ENCODE measurements at regions not wholly inside any gene's neighbourhood (a gene's known extent, or its start where the extent isn't known, plus 50 kb on each side); places are given as distances from the start of the nearest gene placed in this dataset.

DNA sequence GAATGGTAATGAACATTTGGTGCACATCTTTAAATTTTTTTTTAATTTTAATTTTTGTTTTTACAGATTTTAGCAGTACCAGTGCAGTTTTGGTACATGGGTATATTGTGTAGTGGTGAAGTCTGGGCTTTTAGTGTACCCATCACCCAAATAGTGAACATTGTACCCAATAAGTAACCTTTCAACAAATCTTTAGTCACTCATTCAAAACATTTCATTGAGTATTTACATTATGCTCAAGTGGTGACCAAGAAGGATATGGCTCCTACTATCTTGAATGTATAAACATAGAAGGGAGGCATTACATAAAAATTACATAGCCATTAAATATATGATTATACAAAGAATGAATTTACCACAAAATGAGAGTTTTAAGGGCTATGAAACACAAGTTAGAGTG, 223.3 kb downstream of the SPRY1 start:
- no peak for DNase-seq (ENCODE audit: low read depth)
- TF ChIP-seq, protein P1, sequence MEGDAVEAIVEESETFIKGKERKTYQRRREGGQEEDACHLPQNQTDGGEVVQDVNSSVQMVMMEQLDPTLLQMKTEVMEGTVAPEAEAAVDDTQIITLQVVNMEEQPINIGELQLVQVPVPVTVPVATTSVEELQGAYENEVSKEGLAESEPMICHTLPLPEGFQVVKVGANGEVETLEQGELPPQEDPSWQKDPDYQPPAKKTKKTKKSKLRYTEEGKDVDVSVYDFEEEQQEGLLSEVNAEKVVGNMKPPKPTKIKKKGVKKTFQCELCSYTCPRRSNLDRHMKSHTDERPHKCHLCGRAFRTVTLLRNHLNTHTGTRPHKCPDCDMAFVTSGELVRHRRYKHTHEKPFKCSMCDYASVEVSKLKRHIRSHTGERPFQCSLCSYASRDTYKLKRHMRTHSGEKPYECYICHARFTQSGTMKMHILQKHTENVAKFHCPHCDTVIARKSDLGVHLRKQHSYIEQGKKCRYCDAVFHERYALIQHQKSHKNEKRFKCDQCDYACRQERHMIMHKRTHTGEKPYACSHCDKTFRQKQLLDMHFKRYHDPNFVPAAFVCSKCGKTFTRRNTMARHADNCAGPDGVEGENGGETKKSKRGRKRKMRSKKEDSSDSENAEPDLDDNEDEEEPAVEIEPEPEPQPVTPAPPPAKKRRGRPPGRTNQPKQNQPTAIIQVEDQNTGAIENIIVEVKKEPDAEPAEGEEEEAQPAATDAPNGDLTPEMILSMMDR (conservative IDR thresholded peaks at IDR 0.05; ENCODE audit: low read length): no peak
- no peak overlapping the region for H3K4me3 ChIP-seq (ENCODE audit: low read length)

DNA sequence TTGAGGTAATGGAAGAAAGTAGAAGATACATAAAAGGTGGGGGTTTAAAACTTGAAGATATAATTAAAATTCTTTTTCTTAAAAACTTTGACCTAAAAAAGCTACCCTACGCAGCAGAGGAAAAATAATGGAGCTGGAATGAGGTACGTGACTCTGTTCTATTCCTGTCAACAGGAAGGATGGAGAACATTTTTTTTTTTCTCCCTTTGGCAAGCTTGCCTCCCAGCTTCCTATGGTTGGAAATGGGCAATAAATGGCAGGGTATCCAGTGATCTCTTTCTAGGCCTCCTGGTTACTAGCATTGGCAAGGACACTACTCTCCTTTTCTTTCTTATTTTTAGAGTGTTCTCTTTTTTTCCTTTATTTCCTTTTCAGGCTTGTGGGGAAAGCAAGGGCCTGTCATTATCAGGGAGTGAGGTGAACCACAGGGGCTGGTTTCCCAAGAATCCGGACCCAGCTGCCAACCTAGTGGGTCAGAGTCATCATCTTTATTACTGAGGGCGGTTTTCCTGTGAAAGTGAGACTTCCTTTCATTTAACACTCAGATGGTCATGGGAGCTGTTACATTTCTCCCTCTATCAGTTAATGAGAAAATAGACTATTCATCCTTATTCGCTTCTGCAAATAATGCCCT, 224.6 kb downstream of the SPRY1 start:
- peak; percentile 46 for DNase-seq (ENCODE audit: low read depth)
- no peak overlapping the region for H3K4me3 ChIP-seq (ENCODE audit: low read length)
- TF ChIP-seq, protein P1 (conservative IDR thresholded peaks at IDR 0.05; ENCODE audit: low read length): no peak

DNA sequence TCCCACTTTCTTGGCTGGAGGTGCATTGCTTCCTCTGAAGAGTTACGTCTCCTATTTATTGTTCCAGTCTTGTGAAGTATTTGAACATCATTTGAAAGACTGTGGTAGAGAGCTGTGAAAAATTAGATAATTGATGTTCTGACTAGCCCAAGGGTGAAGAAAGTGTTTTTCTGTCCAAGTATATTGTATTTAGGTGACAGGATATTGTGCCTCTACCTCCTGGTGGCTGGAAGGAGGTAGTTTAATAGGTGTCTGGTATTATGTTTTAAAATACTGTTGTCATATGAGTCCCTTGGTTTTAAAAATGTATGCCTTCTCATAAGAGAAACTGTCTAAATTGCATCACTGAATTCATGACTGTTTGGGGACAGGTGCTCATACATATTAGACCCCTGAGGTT, 226.0 kb downstream of the SPRY1 start:
- no peak overlapping the region for H3K4me3 ChIP-seq (ENCODE audit: low read length)
- TF ChIP-seq, protein P1 (conservative IDR thresholded peaks at IDR 0.05; ENCODE audit: low read length): no peak
- no peak for DNase-seq (ENCODE audit: low read depth)

GRCh38 chr4:123623611-123624010, 227.0 kb downstream of the SPRY1 start:
- TF ChIP-seq, protein P1 (conservative IDR thresholded peaks at IDR 0.05; ENCODE audit: low read length): no peak
- H3K4me3 ChIP-seq (ENCODE audit: low read length): no peak overlapping the region
- DNase-seq (ENCODE audit: low read depth): no peak

DNA sequence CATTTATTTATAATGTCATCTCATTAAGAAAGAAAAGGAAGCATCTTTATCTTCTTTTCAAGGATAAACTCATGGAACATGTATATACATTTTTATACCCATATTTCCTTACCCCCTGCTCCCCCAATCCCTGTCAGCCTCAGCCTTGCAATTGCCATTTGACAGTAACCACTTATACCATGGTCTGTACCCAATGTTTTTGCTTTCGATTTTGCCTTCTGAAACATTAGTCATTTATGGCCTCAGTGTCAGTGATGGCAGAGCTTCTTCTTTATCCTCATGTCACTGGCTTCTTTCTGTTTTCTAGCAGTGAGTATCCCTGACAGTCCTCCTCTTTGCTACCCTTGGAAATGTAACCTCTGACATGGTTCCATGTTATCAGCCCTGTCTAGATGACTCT, 228.4 kb downstream of the SPRY1 start:
- TF ChIP-seq, protein P1 (conservative IDR thresholded peaks at IDR 0.05; ENCODE audit: low read length): no peak
- no peak for DNase-seq (ENCODE audit: low read depth)
- no peak overlapping the region for H3K4me3 ChIP-seq (ENCODE audit: low read length)

DNA sequence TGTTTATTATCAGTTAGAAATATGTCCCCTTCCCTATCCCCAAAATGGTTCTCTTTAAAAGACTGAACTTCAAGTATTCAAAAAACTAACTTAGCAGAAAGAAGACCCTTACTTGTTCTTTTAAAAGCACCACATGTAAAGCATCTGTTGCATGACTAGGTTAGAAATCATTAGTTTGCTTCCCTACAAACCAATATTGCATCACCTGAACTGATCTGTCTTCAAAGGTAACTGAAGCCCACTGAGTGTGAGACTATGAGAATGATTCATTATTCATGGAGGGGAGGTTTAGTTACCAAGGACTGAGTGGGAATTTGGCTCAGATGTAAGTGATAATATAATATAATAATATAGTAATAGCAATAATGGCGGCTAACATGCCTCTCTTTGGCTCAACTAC, 231.7 kb downstream of the SPRY1 start:
- DNase-seq (ENCODE audit: low read depth): no peak
- TF ChIP-seq, protein P1 (conservative IDR thresholded peaks at IDR 0.05; ENCODE audit: low read length): no peak
- H3K4me3 ChIP-seq (ENCODE audit: low read length): no peak overlapping the region

GRCh38 chr4:123631786-123632692, 235.4 kb downstream of the SPRY1 start:
- TF ChIP-seq, protein P1 (conservative IDR thresholded peaks at IDR 0.05; ENCODE audit: low read length): no peak
- peak; percentile 28 for DNase-seq (ENCODE audit: low read depth)

More at GRCh38 chr4:123631786-123632692, 235.4 kb downstream of the SPRY1 start:
- H3K4me3 ChIP-seq (ENCODE audit: low read length): no peak overlapping the region
